ENCODE measurements at regions not wholly inside any gene's neighbourhood (a gene's known extent, or its start where the extent isn't known, plus 50 kb on each side); places are given as distances from the start of the nearest gene placed in this dataset.

GRCh38 chr10:128776673-128777252, 650.5 kb upstream of the MKI67 start:
- DNase-seq (ENCODE audit: insufficient read length, low spot score), result no peak
- TF ChIP-seq TAF1 (IDR thresholded peaks at IDR 0.05; ENCODE audit: low read depth, low read length) (no peak), POU2F2 (IDR thresholded peaks at IDR 0.05; ENCODE audit: low read depth, low read length) (no peak), SPI1 (IDR thresholded peaks at IDR 0.05; ENCODE audit: low read depth, low read length) (no peak), PAX5 (IDR thresholded peaks at IDR 0.05; ENCODE audit: insufficient read depth, low read length, severe bottlenecking) (no peak), POLR2AphosphoS5 (IDR thresholded peaks at IDR 0.05; ENCODE audit: low read depth, low read length) (no peak), POLR2A (IDR thresholded peaks at IDR 0.05; ENCODE audit: low read depth, low read length) (no peak)
- no peak for FAIRE-seq

GRCh38 chr10:128777342-128777741, 651.1 kb upstream of the MKI67 start:
- FAIRE-seq (no peak), DNase-seq (ENCODE audit: insufficient read length, low spot score) (no peak)
- TF ChIP-seq POLR2A (IDR thresholded peaks at IDR 0.05; ENCODE audit: low read depth, low read length) (no peak), SPI1 (IDR thresholded peaks at IDR 0.05; ENCODE audit: low read depth, low read length) (no peak), POLR2AphosphoS5 (IDR thresholded peaks at IDR 0.05; ENCODE audit: low read depth, low read length) (no peak), PAX5 (IDR thresholded peaks at IDR 0.05; ENCODE audit: insufficient read depth, low read length, severe bottlenecking) (no peak), POU2F2 (IDR thresholded peaks at IDR 0.05; ENCODE audit: low read depth, low read length) (no peak), TAF1 (IDR thresholded peaks at IDR 0.05; ENCODE audit: low read depth, low read length) (no peak)

- TF ChIP-seq TAF1 (IDR thresholded peaks at IDR 0.05; ENCODE audit: low read depth, low read length), result no peak
- no peak for TF ChIP-seq PAX5 (IDR thresholded peaks at IDR 0.05; ENCODE audit: insufficient read depth, low read length, severe bottlenecking)
- TF ChIP-seq POU2F2 (IDR thresholded peaks at IDR 0.05; ENCODE audit: low read depth, low read length), result no peak
- TF ChIP-seq POLR2AphosphoS5 (IDR thresholded peaks at IDR 0.05; ENCODE audit: low read depth, low read length), result no peak
- TF ChIP-seq POLR2A (IDR thresholded peaks at IDR 0.05; ENCODE audit: low read depth, low read length), result no peak
- no peak for TF ChIP-seq SPI1 (IDR thresholded peaks at IDR 0.05; ENCODE audit: low read depth, low read length)
- FAIRE-seq, result no peak
- DNase-seq (ENCODE audit: insufficient read length, low spot score), result no peak
These were observed 653.2 kb upstream of the MKI67 start for GRCh38 chr10:128779416-128779815.

GRCh38 chr10:128780156-128780761, 654.0 kb upstream of the MKI67 start:
- no peak for TF ChIP-seq TAF1 (IDR thresholded peaks at IDR 0.05; ENCODE audit: low read depth, low read length)
- TF ChIP-seq SPI1 (IDR thresholded peaks at IDR 0.05; ENCODE audit: low read depth, low read length), result no peak
- TF ChIP-seq POLR2A (IDR thresholded peaks at IDR 0.05; ENCODE audit: low read depth, low read length), result no peak
- TF ChIP-seq POLR2AphosphoS5 (IDR thresholded peaks at IDR 0.05; ENCODE audit: low read depth, low read length), result no peak
- no peak for TF ChIP-seq PAX5 (IDR thresholded peaks at IDR 0.05; ENCODE audit: insufficient read depth, low read length, severe bottlenecking)
- no peak for TF ChIP-seq POU2F2 (IDR thresholded peaks at IDR 0.05; ENCODE audit: low read depth, low read length)
- DNase-seq (ENCODE audit: insufficient read length, low spot score) (no peak), FAIRE-seq (no peak)

GRCh38 chr10:128781637-128782036, 655.4 kb upstream of the MKI67 start:
- TF ChIP-seq POU2F2 (IDR thresholded peaks at IDR 0.05; ENCODE audit: low read depth, low read length) (no peak), POLR2A (IDR thresholded peaks at IDR 0.05; ENCODE audit: low read depth, low read length) (no peak), PAX5 (IDR thresholded peaks at IDR 0.05; ENCODE audit: insufficient read depth, low read length, severe bottlenecking) (no peak), SPI1 (IDR thresholded peaks at IDR 0.05; ENCODE audit: low read depth, low read length) (no peak), TAF1 (IDR thresholded peaks at IDR 0.05; ENCODE audit: low read depth, low read length) (no peak), POLR2AphosphoS5 (IDR thresholded peaks at IDR 0.05; ENCODE audit: low read depth, low read length) (no peak)
- DNase-seq (ENCODE audit: insufficient read length, low spot score), result no peak
- FAIRE-seq, result no peak

- no peak for DNase-seq (ENCODE audit: insufficient read length, low spot score)
- no peak for FAIRE-seq
These were observed 658.2 kb upstream of the MKI67 start for GRCh38 chr10:128784444-128784843.

GRCh38 chr10:128792426-128793140, 666.4 kb upstream of the MKI67 start:
- FAIRE-seq, result no peak
- no peak for TF ChIP-seq SPI1 (IDR thresholded peaks at IDR 0.05; ENCODE audit: low read depth, low read length)
- DNase-seq (ENCODE audit: insufficient read length, low spot score), result no peak

More at GRCh38 chr10:128784444-128784843, 658.2 kb upstream of the MKI67 start:
- TF ChIP-seq POLR2A (IDR thresholded peaks at IDR 0.05; ENCODE audit: low read depth, low read length), result no peak
- no peak for TF ChIP-seq TAF1 (IDR thresholded peaks at IDR 0.05; ENCODE audit: low read depth, low read length)

- FAIRE-seq (no peak), DNase-seq (ENCODE audit: insufficient read length, low spot score) (no peak)
- TF ChIP-seq POLR2A (IDR thresholded peaks at IDR 0.05; ENCODE audit: low read depth, low read length) (no peak), TAF1 (IDR thresholded peaks at IDR 0.05; ENCODE audit: low read depth, low read length) (no peak), POLR2AphosphoS5 (IDR thresholded peaks at IDR 0.05; ENCODE audit: low read depth, low read length) (no peak), SPI1 (IDR thresholded peaks at IDR 0.05; ENCODE audit: low read depth, low read length) (no peak), POU2F2 (IDR thresholded peaks at IDR 0.05; ENCODE audit: low read depth, low read length) (no peak), PAX5 (IDR thresholded peaks at IDR 0.05; ENCODE audit: insufficient read depth, low read length, severe bottlenecking) (no peak)
These were observed 667.8 kb upstream of the MKI67 start for GRCh38 chr10:128793726-128794655.

- no peak for DNase-seq (ENCODE audit: insufficient read length, low spot score)
- TF ChIP-seq PAX5 (IDR thresholded peaks at IDR 0.05; ENCODE audit: insufficient read depth, low read length, severe bottlenecking) (no peak), POLR2AphosphoS5 (IDR thresholded peaks at IDR 0.05; ENCODE audit: low read depth, low read length) (no peak), POU2F2 (IDR thresholded peaks at IDR 0.05; ENCODE audit: low read depth, low read length) (no peak), POLR2A (IDR thresholded peaks at IDR 0.05; ENCODE audit: low read depth, low read length) (no peak)
- FAIRE-seq, result no peak
These were observed 670.2 kb upstream of the MKI67 start for GRCh38 chr10:128796396-128796912.

Data from GM12891 (cell line).